Liver (tissue), 8 donors: ENCODE measurements at regions not wholly inside any gene's neighbourhood (a gene's known extent, or its start where the extent isn't known, plus 50 kb on each side); places are given as distances from the start of the nearest gene placed in this dataset.

Experiments
- DNase-seq: peaks from one replicate; pipeline ENCODE4 v3.0.0-alpha.2; 2017; ENCODE audit warnings: low spot score
- H3K27ac ChIP-seq, 2 donors: one replicate each; pipeline ENCODE4 v1.7.0; 2013; ENCODE audit warnings: inconsistent platforms in 2 of 2, low read length in 2 of 2, control low read depth in 1 of 2, low read depth in 1 of 2, mild to moderate bottlenecking in 1 of 2
- H3K27me3 ChIP-seq, 4 donors: one replicate each; pipeline versions ENCODE4 v1.6.1 to v1.7.0; 2013; ENCODE audit warnings: low read length in 3 of 4, inconsistent platforms in 1 of 4, mild to moderate bottlenecking in 1 of 4, moderate library complexity in 1 of 4; ENCODE audit not compliant: control insufficient read depth in 4 of 4, insufficient read depth in 4 of 4
- H3K36me3 ChIP-seq, 4 donors: one replicate each; pipeline versions ENCODE4 v1.6.1 to v1.7.0; 2013; ENCODE audit warnings: low read length in 3 of 4, mild to moderate bottlenecking in 3 of 4, low read depth in 1 of 4, moderate library complexity in 1 of 4; ENCODE audit not compliant: control insufficient read depth in 4 of 4, insufficient read depth in 3 of 4
- H3K4me1 ChIP-seq, 4 donors: one replicate each; pipeline versions ENCODE4 v1.6.1 to v1.7.0; 2013; ENCODE audit warnings: low read length in 3 of 4, mild to moderate bottlenecking in 3 of 4, moderate library complexity in 1 of 4; ENCODE audit not compliant: control insufficient read depth in 4 of 4, insufficient read depth in 4 of 4
- H3K4me3 ChIP-seq, 3 donors: one replicate each; pipeline versions ENCODE4 v1.6.1 to v1.7.0; 2013; ENCODE audit warnings: low read length in 3 of 3, control low read depth in 1 of 3, low read depth in 1 of 3, mild to moderate bottlenecking in 1 of 3
- H3K9ac ChIP-seq, 2 donors: one replicate each; pipeline ENCODE4 v1.7.0; 2013; ENCODE audit warnings: low read length in 2 of 2, mild to moderate bottlenecking in 2 of 2, moderate library complexity in 2 of 2, control low read depth in 1 of 2, low read depth in 1 of 2
- H3K9me3 ChIP-seq, 4 donors: one replicate each; pipeline versions ENCODE4 v1.6.1 to v1.7.0; 2013; ENCODE audit warnings: low read length in 3 of 4; ENCODE audit not compliant: control insufficient read depth in 4 of 4
- ATF3 ChIP-seq: IDR thresholded peaks from 2 replicates; pipeline ENCODE4 v1.6.1; 2016; ENCODE audit warnings: antibody characterized with exemption
- CTCF ChIP-seq: fragments of 150-350 bp; IDR thresholded peaks from 2 replicates; pipeline ENCODE4 v1.5.1; 2017; ENCODE audit warnings: improper control_type of control experiment, low read depth, low read length; ENCODE audit not compliant: missing input control
- EGR1 ChIP-seq, 2 donors: IDR thresholded peaks; 2 replicates each; pipeline ENCODE4 v1.6.1; 2016 to 2018; ENCODE audit warnings: antibody characterized with exemption in 2 of 2, low read depth in 2 of 2
- FOXA2 ChIP-seq: IDR thresholded peaks from 2 replicates; pipeline ENCODE4 v1.6.1; 2016; ENCODE audit warnings: antibody characterized with exemption
- GABPA ChIP-seq, 2 donors: IDR thresholded peaks in 1 of 2; conservative IDR thresholded peaks in 1 of 2; 2 replicates each; pipeline ENCODE4 v1.6.1; 2016; ENCODE audit warnings: antibody characterized with exemption in 2 of 2, mild to moderate bottlenecking in 1 of 2, moderate library complexity in 1 of 2
- HNF4A ChIP-seq, 2 donors: conservative IDR thresholded peaks; 2 replicates each; pipeline ENCODE4 v1.6.1; 2016; ENCODE audit warnings: antibody characterized with exemption in 2 of 2, mild to moderate bottlenecking in 2 of 2
- HNF4G ChIP-seq: IDR thresholded peaks from 2 replicates; pipeline ENCODE4 v1.6.1; 2016; ENCODE audit warnings: antibody characterized with exemption
- JUND ChIP-seq, 2 donors: IDR thresholded peaks; 2 replicates each; pipeline ENCODE4 v1.6.1; 2016; ENCODE audit warnings: antibody characterized with exemption in 2 of 2
- MAX ChIP-seq: IDR thresholded peaks from 2 replicates; pipeline ENCODE4 v1.6.1; 2016; ENCODE audit warnings: antibody characterized with exemption
- NR2F2 ChIP-seq: IDR thresholded peaks from 2 replicates; pipeline ENCODE4 v1.6.1; 2016; ENCODE audit warnings: antibody characterized with exemption
- RAD21 ChIP-seq, 2 donors: IDR thresholded peaks; 2 replicates each; pipeline ENCODE4 v1.6.1; 2016; ENCODE audit warnings: antibody characterized with exemption in 2 of 2, mild to moderate bottlenecking in 2 of 2
- REST ChIP-seq: IDR thresholded peaks from 2 replicates; pipeline ENCODE4 v1.6.1; 2016; ENCODE audit warnings: antibody characterized with exemption, mild to moderate bottlenecking
- RXRA ChIP-seq, 2 donors: IDR thresholded peaks; 2 replicates each; pipeline ENCODE4 v1.6.1; 2017 to 2018; ENCODE audit warnings: antibody characterized with exemption in 2 of 2, mild to moderate bottlenecking in 1 of 2
- SP1 ChIP-seq: IDR thresholded peaks from 2 replicates; pipeline ENCODE4 v1.6.1; 2018; ENCODE audit warnings: antibody characterized with exemption, mild to moderate bottlenecking
- TAF1 ChIP-seq: conservative IDR thresholded peaks from 2 replicates; pipeline ENCODE4 v1.6.1; 2016; ENCODE audit warnings: antibody characterized with exemption, mild to moderate bottlenecking
- YY1 ChIP-seq: IDR thresholded peaks from 2 replicates; pipeline ENCODE4 v1.6.1; 2016; ENCODE audit warnings: antibody characterized with exemption, mild to moderate bottlenecking
- ZBTB33 ChIP-seq: IDR thresholded peaks from 2 replicates; pipeline ENCODE4 v1.6.1; 2016; ENCODE audit warnings: antibody characterized with exemption
- WGBS: extraction: QIAGEN DNeasy Blood & Tissue Kit; methylation state at CpG from one replicate; pipeline ENCODE4 v1.1.7; 2013; 5-methylcytosine and 5-hydroxymethylcytosine counted together
- donor health status: healthy.
- donor health status: healthy.
- donor health status: healthy.
- donor health status: healthy.
- donor health status: healthy.

- H3K9ac ChIP-seq, result no peak overlapping the region
- H3K27me3 ChIP-seq, result peaks cover 0 to 2% (median 0%) of the 10 kb centered on the region in 4 donors
- H3K4me3 ChIP-seq, result no peak overlapping the region
- no peaks in the 10 kb centered on the region for H3K36me3 ChIP-seq
- H3K9me3 ChIP-seq, result peaks cover 0 to 3% (median 0%) of the 10 kb centered on the region in 4 donors
- TF ChIP-seq MAX, result peak; percentile 54
- TF ChIP-seq RAD21 (IDR thresholded peaks at IDR 0.05), result no peak
- TF ChIP-seq RXRA (IDR thresholded peaks at IDR 0.05), result peak in 1 of 2 donors; percentile 71
- no peak for TF ChIP-seq REST
- TF ChIP-seq ATF3, result no peak
- peak in 1 of 2 donors; percentile 57 for TF ChIP-seq HNF4A (conservative IDR thresholded peaks at IDR 0.05)
- TF ChIP-seq EGR1 (IDR thresholded peaks at IDR 0.05; ENCODE audit: low read depth in 2 of 2), result no peak
- TF ChIP-seq GABPA (IDR thresholded peaks at IDR 0.05 in 1 of 2, conservative IDR thresholded peaks at IDR 0.05 in 1 of 2), result no peak
- peak; percentile 52 for TF ChIP-seq YY1
- TF ChIP-seq FOXA2, result peak; percentile 20
- TF ChIP-seq ZBTB33, result no peak
- TF ChIP-seq JUND (IDR thresholded peaks at IDR 0.05), result no peak
- peak; percentile 8 for TF ChIP-seq SP1
- TF ChIP-seq TAF1, result no peak
- TF ChIP-seq NR2F2, result peak; percentile 57
- TF ChIP-seq HNF4G, result no peak
- TF ChIP-seq CTCF, result no peak
- peaks cover 0 to 10% (median 8%) of the 10 kb centered on the region in 4 donors for H3K4me1 ChIP-seq
- DNase-seq, result no peak
- no peak overlapping the region for H3K27ac ChIP-seq
- WGBS, result 44% methylated on average over 13 of the region's 13 CpGs
Measured at GRCh38 chr5:133869519-133870335, 98.7 kb downstream of the C5orf15 start.
